Activated CD8-positive, alpha-beta memory T cell treated with anti-CD3 and anti-CD28 coated beads for 36 hours (primary cell): ENCODE measurements at regions not wholly inside any gene's neighbourhood (a gene's known extent, or its start where the extent isn't known, plus 50 kb on each side); places are given as distances from the start of the nearest gene placed in this dataset.
"Not testable (repeated sequence)": the region's sequence is repeated elsewhere in the genome, so short reads cannot be mapped to it uniquely, and the experiment has no call there.

Experiments used
- CTCF ChIA-PET: fragments of 350-600 bp; sonication (Branson Sonifier 250); formaldehyde crosslinking; loops from one replicate; lab custom pipeline; 2021; ENCODE audit warnings: antibody characterized with exemption; lab: Charles Lee
- POLR2A ChIA-PET: fragments of 350-600 bp; sonication (Branson Sonifier 250); formaldehyde crosslinking; loops from one replicate; lab custom pipeline; 2021; ENCODE audit warnings: antibody characterized with exemption; lab: Charles Lee

DNA sequence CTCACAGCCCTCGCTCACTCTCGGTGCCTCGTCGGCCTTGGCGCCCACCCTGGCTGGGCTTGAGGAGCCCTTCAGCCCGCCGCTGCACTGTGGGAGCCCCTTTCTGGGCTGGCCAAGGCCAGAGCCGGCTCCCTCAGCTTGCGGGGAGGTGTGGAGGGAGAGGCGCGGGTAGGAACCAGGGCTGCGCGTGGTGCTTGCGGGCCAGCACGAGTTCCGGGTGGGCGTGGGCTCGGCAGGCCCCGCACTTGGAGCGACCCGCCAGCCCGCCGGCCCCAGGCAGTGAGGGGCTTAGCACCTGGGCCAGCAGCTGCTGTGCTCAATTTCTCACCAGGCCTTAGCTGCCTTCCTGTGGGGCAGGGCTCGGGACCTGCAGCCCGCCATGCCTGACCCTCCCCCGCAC is 202.4 kb upstream of the PRSS16 start:
- POLR2A ChIA-PET, CTCF ChIA-PET: not testable (repeated sequence)

DNA sequence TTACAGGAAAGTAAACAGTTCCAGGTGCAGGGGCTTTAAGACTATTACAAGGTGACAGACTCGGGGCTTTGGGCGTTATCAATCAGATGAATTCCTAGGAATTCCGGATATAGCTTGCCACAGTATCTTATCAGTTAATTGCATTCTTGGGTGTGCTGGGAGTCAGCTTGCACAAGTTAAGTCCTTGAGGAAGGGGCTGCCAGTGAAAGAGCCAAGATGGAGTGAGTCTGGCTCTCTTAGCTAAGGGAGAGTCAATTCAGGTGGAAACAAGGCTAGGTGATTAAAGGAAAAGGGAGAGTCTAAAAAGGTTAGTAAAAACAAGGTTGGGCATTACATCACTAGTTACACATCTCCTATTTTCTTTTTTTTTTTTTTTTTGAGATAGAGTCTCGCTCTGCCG is 199.8 kb upstream of the PRSS16 start:
- CTCF ChIA-PET, POLR2A ChIA-PET: not testable (repeated sequence)

DNA sequence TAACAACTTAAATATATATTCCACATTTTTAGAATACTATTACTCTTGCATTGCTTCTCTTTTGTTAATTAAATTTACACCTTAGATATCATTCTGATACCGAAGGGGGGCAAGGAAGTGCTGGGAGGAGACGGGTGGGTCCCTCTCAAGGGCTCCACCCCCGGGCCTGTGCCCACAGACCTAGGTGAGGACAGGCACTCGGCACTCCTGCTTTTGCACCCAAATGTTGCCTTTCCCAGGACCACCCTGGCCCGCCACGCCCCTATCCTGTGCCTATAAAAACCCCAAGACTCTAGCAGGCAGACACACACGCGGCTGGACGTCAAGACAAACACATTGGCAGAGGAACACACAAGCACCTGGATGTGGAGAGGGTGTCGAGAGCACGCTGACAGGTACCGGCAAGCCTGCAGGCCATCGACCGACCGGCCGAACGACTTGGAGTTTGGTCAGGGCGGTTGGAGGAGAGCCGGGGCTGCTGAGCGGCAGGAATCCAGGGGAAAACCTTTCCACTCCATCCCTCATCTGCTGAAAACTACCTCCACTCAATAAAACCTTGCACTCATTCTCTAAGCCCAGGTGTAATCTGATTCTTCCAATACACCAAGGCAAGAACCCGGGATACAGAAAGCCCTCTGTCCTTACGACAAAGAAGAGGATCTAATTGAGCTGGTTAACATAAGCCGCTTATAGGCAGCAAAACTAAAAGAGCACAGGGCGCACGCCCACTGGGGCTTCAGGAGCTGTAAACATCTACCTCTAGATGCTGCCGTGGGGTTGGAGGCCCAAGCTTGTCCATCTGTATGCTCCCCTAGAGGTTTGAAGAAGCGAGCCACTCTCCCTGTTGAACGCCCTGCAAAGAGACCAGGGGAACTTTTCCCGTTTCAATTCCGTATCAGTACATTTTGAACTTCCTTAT is 197.4 kb upstream of the PRSS16 start:
- ChIA-PET CTCF (no interaction called here), POLR2A (no interaction called here)

DNA sequence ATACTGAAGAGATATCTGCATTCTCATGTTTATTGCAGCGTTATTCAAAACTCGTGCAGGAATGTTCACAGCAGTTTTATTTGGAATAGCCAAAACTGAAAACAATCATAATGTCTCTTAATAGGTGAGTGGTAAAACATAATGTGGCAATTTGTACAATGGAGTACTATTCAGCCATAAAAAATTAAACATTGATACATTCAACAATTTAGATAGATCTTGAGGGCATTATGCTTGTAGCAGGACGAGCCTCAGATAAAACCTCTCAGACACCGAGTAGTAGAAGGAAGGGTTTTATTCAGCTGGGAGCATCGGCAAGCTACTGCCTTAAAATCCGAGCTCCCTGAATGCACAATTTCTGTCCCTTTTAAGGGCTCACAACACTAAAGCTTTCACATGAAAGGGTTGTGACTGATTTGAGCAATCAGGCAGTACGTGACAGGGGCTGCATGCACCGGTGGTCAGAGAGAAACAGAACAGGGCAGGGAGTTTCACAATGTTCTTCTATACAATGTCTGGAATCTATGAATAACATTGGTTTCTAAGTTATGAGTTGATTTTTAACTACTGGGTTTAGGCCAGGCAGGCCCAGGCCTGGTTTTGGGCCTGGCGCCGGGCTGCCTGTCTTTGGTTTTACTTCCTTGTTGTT is 195.3 kb upstream of the PRSS16 start:
- CTCF ChIA-PET, POLR2A ChIA-PET: not testable (repeated sequence)

DNA sequence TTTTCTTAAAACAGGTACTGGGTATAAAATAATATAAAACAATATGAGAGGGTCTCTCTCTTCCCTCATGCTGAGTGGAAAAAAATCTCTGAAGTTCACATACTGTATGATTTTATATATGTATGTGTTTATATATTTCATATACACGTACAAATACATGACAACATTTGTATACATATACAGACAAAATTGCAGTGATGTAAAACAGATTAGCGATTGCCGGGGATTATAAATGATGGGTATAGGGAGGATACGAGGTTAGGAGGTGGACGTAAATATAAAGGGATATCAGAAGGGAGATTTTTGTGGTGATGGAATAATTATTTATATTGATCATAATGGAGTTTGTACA is 194.8 kb upstream of the PRSS16 start:
- CTCF ChIA-PET, result no interaction called here

DNA sequence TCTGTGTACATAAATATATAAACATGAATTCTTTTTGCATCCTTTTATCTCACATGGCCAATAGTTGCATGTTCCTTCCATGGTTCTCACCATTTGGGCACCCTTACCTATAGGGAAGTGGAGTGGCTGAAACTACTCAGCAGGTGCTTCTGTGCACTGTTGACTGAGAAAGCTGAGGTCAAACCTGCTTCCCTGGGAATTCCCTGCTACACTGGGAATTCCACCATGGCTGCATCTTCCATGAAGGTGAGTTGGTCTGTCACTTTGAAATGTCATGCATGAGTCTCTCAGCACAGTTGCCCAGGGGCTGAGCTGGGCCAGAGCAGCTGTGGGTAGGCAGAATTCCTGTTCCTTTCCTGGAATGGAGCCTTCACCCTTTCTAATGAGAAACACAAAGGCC is 193.8 kb upstream of the PRSS16 start:
- ChIA-PET CTCF (interaction anchor here (0.6 kb wide), 1 partner anchor 557 kb away, joined by 6 read pairs; no protein-coding TSS in a partner anchor), POLR2A (no interaction called here)

More for the DNA sequence above, 194.8 kb upstream of the PRSS16 start:
- POLR2A ChIA-PET, result no interaction called here

DNA sequence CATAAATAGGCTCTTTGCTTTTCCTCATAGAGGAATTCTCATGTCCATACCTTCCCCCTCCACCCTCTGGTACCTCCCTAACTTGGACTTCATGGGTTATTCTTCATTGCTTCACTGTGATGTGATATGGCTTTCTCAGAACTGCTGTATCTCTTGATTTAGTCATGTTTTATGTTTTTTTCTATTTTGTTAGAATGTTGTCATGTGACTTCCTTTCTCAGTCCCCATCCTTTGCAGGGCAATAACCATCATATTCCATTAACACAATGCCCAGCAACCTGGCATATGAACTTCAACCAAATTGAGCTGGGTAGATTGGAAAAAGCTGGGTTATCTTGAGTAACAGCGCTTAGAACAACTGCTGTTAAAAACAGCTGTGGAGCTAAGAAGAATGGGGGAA is 190.9 kb upstream of the PRSS16 start:
- POLR2A ChIA-PET, result no interaction called here
- CTCF ChIA-PET, result no interaction called here

DNA sequence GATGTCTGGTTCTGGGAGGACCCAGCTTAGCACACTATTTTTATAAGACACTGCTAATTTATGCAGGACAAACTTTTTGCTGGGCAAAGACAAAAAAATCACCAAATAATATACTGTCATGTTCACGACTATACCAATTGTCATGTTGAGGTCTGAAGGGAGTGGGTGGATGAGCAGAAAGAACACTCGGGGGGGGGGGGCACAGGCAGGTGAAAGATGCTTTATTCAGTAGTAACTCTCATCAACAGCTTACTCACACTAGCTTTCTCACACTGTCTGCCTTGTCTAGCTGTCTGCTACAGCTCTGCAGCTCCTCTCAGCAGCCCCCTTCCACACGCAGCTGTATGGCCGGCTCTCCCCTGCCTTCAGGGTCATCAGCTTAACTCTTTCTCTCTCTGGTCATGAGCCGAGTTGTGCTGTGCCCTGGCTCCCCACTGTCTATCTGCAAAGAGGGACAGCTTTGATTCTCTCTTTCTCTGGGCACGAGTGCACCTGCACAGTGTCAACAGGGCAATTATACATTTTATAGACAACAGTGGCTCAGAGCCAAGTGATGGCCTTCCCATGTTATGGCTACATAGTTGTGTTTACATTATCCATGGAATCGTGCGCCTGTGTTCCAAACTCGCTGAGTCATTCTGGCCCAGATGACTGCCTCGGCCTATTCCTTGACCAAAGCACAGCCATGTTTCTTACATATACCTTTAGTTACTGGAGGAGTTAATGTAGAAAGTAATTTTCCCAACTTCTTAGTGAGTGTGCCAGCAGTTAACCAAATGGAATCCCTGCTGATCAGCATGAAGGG is 187.7 kb upstream of the PRSS16 start:
- ChIA-PET CTCF (no interaction called here), POLR2A (no interaction called here)

DNA sequence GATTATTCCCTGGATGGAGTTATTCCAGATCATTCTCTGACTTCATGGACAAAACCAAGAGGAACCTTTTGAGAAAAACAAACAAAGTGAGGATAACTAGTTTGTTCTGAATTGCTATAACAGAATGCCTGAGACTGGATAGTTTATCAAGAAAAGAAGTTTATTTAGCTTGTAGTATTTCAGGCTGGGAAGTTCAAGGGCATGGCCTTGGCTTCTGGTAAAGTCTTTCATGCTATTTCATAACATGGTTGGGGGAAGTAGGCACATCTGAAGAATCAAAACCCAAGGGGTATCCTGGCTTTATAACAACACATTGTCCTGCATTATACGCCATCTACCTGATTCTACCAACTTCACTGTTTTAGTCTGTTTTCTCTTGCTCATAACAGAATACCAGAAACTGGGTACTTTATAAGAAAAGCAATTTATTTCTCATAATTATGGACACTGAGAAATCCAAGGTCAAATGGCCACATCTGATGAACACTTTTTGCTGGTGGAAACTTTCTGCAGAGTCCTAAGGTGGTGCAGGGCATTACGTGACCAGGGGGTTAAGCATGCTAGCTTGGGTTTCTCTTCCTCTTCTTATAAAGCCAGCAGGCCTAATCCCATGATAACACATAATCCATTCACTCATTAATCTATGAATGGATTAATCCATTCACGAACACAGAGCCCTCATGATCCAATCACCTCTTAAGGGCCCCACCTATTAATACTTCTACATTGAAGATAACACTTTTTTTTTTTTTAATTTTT is 186.1 kb upstream of the PRSS16 start:
- ChIA-PET POLR2A (no interaction called here), CTCF (no interaction called here)

DNA sequence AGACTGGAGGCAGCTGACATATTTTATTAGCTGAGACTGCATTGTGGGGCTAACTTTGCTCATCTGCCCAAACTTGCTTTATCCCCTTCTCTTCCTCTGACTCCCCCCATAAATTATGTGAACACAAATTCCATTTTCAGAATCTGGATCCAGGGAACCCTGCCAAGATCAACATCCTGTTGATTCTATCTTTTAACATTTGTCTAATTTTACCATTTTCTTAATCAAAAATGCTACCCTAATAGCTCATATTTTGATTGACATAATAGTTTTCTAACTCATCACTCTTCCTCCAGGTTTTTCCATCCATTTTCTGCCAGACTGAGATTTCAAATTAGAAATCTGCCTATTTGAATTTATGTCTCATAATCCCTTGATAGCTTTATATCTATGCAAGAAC is 184.7 kb upstream of the PRSS16 start:
- POLR2A ChIA-PET, result no interaction called here
- CTCF ChIA-PET, result interaction anchor here (0.9 kb wide), 1 partner anchor 468 kb away, joined by 3 read pairs; no protein-coding TSS in a partner anchor

DNA sequence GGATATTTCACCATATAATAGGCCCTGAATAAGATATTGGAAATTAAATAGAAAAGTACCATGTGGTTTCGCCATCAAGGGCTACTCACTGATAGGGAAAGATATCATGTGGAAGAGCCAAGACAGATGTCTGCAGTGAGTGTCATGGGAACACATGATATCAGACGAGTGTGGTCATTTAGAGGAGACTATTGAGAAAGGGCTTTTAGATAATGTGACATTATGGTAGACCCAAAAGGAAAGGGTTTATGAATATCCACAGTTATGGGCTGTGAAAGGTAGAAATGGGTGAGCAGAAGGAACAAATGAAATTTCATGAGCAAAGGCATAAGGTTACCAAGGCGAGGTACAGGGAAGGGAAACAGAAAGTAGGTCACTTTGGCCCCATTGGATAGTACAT is 182.3 kb upstream of the PRSS16 start:
- ChIA-PET CTCF (no interaction called here), POLR2A (no interaction called here)

DNA sequence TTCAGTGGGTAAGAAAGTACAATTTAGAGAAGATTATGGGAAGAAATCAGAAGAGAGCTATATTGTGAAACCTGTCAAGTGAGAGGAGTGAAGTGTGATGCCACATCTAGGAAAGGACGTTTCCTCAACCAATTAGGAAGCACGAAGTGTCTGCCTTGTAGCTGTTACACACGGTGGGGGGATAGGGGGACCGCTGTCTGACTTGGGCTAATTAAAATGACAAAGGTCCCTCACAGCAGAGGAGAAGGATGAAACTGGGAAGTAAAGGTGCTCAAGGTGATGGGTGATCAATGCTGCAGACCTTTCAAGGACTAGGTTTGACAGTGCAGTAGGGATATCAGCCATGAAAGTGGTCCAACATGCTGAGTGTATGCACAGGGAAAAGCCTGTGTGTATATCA is 181.1 kb upstream of the PRSS16 start:
- ChIA-PET CTCF (no interaction called here), POLR2A (no interaction called here)

DNA sequence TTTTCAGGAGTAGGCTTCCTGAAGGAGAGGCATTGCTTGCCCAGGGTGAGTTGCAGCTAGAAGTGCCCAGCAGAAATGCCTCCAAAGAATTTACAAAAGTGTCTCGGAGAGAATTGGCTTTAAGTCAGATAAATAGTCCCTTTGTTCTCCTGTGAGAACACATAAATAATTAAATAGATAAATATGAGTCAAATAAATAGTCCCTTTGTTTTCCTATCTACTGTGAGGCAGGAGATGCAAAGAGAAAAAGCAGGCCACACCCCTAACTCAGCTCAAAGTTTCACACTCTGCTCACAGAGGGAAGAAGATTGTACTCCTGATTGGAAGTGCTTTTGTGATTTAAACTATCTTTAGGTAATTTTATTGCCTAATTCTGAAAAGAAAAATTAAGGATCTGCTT is 180.7 kb upstream of the PRSS16 start:
- ChIA-PET POLR2A (no interaction called here), CTCF (no interaction called here)

DNA sequence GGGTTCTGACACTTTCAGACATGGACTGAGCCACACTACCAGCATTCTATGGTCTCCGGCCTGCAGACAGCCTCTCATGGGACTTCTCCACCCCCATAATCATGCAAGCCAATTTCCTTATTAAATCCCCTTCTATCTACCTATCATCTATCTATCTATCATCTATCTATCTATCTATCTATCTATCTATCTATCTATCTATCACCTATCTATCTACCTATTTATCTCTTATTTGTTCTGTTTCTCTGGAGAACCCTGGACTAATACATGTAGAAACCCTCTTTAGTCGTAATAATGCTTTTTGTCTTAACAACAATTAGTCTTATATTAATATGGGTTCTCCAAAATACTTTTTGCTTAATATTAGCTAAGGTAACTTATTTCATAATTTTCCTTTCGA is 174.1 kb upstream of the PRSS16 start:
- POLR2A ChIA-PET, result no interaction called here
- CTCF ChIA-PET, result no interaction called here

DNA sequence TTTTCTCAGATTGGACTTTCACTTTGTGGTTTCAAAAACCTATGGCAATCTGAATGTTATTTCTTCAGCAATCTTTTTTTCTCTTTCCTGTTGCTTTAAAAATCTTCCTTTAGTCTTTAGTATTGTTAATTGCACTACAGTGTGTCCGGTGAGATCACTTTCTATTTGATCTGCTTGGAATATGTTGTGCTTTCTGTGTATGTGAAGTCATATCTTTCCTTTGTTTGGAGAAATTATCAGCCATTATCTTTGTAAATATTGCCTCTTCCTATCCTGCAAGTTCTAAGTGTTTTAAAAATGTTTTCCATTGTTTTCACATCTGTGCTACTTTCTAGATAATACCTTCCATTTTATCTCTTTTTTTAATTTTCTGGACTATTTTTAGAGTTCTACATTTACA is 171.4 kb upstream of the PRSS16 start:
- POLR2A ChIA-PET, result no interaction called here
- CTCF ChIA-PET, result no interaction called here

DNA sequence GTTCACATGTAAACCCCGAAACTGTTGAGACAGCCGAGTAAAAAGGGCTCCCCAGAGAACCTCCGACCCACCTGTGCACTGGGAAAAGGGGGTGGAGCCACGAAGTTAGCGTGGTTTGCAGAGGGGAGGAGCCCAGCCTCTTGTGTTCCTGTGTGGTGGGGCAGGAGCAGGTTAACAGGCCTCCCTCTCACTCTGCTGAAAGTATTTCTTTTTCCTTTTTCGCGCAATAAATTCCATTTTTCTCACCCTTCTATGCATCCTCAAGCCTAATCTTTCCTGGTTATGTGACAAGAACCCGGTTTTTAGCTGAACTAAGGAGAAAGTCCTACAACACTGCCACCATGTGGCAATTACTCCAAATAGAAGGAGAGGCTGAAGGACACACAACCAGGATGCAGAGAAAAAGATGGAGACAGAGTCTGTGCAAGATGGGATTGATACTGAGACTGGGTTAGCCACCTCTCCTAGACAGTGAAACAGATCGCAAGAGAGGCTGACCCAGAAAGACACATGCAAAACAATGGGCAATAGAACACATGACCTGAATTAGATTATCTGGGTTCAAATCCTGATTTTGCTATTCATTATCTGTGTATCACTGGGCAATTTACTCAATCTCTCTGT is 168.7 kb upstream of the PRSS16 start:
- ChIA-PET CTCF (interaction anchor here (1.2 to 1.4 kb wide), 2 partner anchors 8 to 477 kb away, joined by 3 read pairs; no protein-coding TSS in a partner anchor), POLR2A (interaction anchor here (0.5 kb wide), 1 partner anchor 68 kb away, joined by 6 read pairs; a partner anchor contains a TSS)

DNA sequence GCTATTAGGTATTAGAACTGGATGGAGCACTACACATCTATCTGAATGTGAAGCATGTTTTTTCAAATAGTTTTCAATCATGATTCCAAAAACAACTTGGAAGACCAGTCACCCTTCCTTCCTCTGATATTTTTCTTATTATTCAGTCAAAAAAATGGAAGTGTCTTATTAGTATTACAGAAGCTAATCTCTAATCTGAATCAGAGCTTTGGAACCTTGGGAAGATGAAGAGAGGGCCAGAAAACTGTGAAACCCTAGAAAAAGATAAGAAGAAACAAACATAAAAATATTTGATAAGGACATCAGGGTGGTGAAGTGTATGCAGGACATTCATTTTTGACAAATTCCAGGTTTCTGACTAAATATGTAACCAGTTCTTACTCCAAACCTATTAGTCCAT is 166.3 kb upstream of the PRSS16 start:
- CTCF ChIA-PET, result no interaction called here
- POLR2A ChIA-PET, result no interaction called here

DNA sequence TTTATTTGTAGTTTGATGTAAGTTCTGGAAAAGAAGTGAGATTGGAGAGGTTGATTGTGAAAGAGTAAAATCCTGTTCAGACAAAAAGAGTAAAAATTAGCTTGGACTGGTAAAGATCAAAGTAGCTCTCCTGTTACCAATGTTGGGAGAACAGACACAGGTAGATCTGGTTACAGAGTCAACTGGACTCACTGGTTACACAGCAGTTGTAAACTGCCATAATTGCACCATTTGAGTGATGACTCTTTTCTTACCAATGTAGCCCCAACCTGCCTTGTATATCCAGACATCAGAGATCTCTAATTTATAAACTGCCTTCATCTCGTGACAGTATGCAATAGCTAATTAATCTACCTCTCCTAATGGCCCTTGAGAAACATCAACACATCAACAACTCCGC is 165.6 kb upstream of the PRSS16 start:
- POLR2A ChIA-PET, result no interaction called here
- CTCF ChIA-PET, result no interaction called here

DNA sequence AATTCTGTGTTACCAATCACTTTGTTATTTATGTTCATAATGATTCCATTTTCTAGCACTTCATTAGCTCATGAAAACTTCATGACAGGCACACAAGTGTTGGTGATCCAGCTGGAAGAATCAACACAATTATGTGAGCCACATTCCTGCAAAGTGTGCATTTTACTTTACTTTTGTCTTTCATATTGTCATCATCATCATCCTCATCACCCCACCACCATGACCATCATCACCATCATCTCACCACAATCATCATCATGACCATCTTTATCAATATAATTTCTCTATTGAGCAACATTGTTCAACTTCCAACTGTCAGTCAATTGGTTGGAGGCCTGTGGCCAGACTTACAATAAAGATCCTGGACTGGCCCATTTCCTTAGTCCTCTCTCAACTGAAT is 159.4 kb upstream of the PRSS16 start:
- ChIA-PET CTCF (no interaction called here), POLR2A (no interaction called here)
